Nephron (organoid): ENCODE measurements at regions not wholly inside any gene's neighbourhood (a gene's known extent, or its start where the extent isn't known, plus 50 kb on each side); places are given as distances from the start of the nearest gene placed in this dataset.

Experiments used
- H3K27ac Mint-ChIP-seq, 3 experiments: 2 replicates each; pipeline ENCODE4 v1.8.0; 2020; ENCODE audit warnings: mixed read lengths in 3 of 3, mild to moderate bottlenecking in 2 of 3, moderate library complexity in 1 of 3
- H3K27me3 Mint-ChIP-seq: 2 replicates; pipeline ENCODE4 v1.8.0; 2021; ENCODE audit warnings: low read depth, mild to moderate bottlenecking, moderate library complexity, mixed read lengths
- H3K36me3 Mint-ChIP-seq: 2 replicates; pipeline ENCODE4 v1.8.0; 2020; ENCODE audit warnings: low read depth, mixed read lengths
- H3K4me1 Mint-ChIP-seq: 2 replicates; pipeline ENCODE4 v1.8.0; 2020; ENCODE audit warnings: mixed read lengths
- H3K4me3 Mint-ChIP-seq, 3 experiments: 2 replicates each; pipeline ENCODE4 v1.8.0; 2020; ENCODE audit warnings: mild to moderate bottlenecking in 3 of 3, mixed read lengths in 3 of 3, moderate library complexity in 2 of 3
- H3K9me3 Mint-ChIP-seq: 2 replicates; pipeline ENCODE4 v1.8.0; 2020; ENCODE audit warnings: mixed read lengths
- CTCF ChIP-seq, 3 experiments: fragments of 200-600 bp; sonication (generic); IDR thresholded peaks; one replicate each; pipeline ENCODE4 v1.5.0; 2021; ENCODE audit warnings: antibody characterized with exemption in 3 of 3; ENCODE audit not compliant: unreplicated experiment in 3 of 3

GRCh38 chr5:156008844-156009243 lies 318.1 kb upstream of the SGCD start:
- peaks cover 8% of the 10 kb centered on the region for H3K4me1 Mint-ChIP-seq
- H3K27ac Mint-ChIP-seq, result no peak overlapping the region
- H3K4me3 Mint-ChIP-seq, result no peak overlapping the region
- peaks cover 4% of the 10 kb centered on the region for H3K9me3 Mint-ChIP-seq
- no peaks in the 10 kb centered on the region for H3K36me3 Mint-ChIP-seq
- no peak for TF ChIP-seq CTCF (IDR thresholded peaks at IDR 0.05; ENCODE audit: unreplicated experiment in 3 of 3)
- H3K27me3 Mint-ChIP-seq, result no peaks in the 10 kb centered on the region

GRCh38 chr5:156009583-156009982 lies 317.4 kb upstream of the SGCD start:
- Mint-ChIP-seq H3K4me1 (peaks cover 8% of the 10 kb centered on the region), H3K27me3 (no peaks in the 10 kb centered on the region), H3K36me3 (no peaks in the 10 kb centered on the region), H3K9me3 (peaks cover 4% of the 10 kb centered on the region), H3K4me3 (no peak overlapping the region), H3K27ac (no peak overlapping the region)
- TF ChIP-seq CTCF (IDR thresholded peaks at IDR 0.05; ENCODE audit: unreplicated experiment in 3 of 3), result no peak

GRCh38 chr5:156015137-156015536 lies 311.8 kb upstream of the SGCD start:
- Mint-ChIP-seq H3K27me3 (no peaks in the 10 kb centered on the region), H3K9me3 (no peaks in the 10 kb centered on the region), H3K4me3 (no peak overlapping the region), H3K4me1 (peaks cover 8% of the 10 kb centered on the region), H3K27ac (no peak overlapping the region), H3K36me3 (no peaks in the 10 kb centered on the region)
- peak in 1 of 3 experiments; percentile 12 for TF ChIP-seq CTCF (IDR thresholded peaks at IDR 0.05; ENCODE audit: unreplicated experiment in 3 of 3)

- peak overlapping the region in 1 of 3 experiments; percentile 1 for H3K27ac Mint-ChIP-seq
Observed at GRCh38 chr5:156019130-156019529, 307.8 kb upstream of the SGCD start.

GRCh38 chr5:156019571-156020180 lies 307.3 kb upstream of the SGCD start:
- Mint-ChIP-seq H3K36me3 (no peaks in the 10 kb centered on the region), H3K4me3 (no peak overlapping the region), H3K27ac (peak overlapping the region in 2 of 3 experiments; percentile 1 to 2), H3K4me1 (peaks cover 8% of the 10 kb centered on the region), H3K9me3 (no peaks in the 10 kb centered on the region), H3K27me3 (no peaks in the 10 kb centered on the region)
- TF ChIP-seq CTCF (IDR thresholded peaks at IDR 0.05; ENCODE audit: unreplicated experiment in 3 of 3), result no peak

More at GRCh38 chr5:156019130-156019529, 307.8 kb upstream of the SGCD start:
- no peaks in the 10 kb centered on the region for H3K27me3 Mint-ChIP-seq
- no peak overlapping the region for H3K4me3 Mint-ChIP-seq
- TF ChIP-seq CTCF (IDR thresholded peaks at IDR 0.05; ENCODE audit: unreplicated experiment in 3 of 3), result no peak
- no peaks in the 10 kb centered on the region for H3K9me3 Mint-ChIP-seq
- no peaks in the 10 kb centered on the region for H3K36me3 Mint-ChIP-seq
- H3K4me1 Mint-ChIP-seq, result peaks cover 8% of the 10 kb centered on the region

GRCh38 chr5:156020647-156021046 lies 306.3 kb upstream of the SGCD start:
- no peak for TF ChIP-seq CTCF (IDR thresholded peaks at IDR 0.05; ENCODE audit: unreplicated experiment in 3 of 3)
- H3K4me3 Mint-ChIP-seq, result no peak overlapping the region
- H3K27ac Mint-ChIP-seq, result peak overlapping the region in 1 of 3 experiments; percentile 7
- H3K4me1 Mint-ChIP-seq, result peaks cover 8% of the 10 kb centered on the region
- H3K36me3 Mint-ChIP-seq, result no peaks in the 10 kb centered on the region
- no peaks in the 10 kb centered on the region for H3K9me3 Mint-ChIP-seq
- no peaks in the 10 kb centered on the region for H3K27me3 Mint-ChIP-seq
